Activated naive CD8-positive, alpha-beta T cell treated with anti-CD3 and anti-CD28 coated beads, Interleukin-2, amount 10 ng/mL, durations not matched to agents 7 days and 5 days (primary cell): ENCODE measurements at regions not wholly inside any gene's neighbourhood (a gene's known extent, or its start where the extent isn't known, plus 50 kb on each side); places are given as distances from the start of the nearest gene placed in this dataset.

Experiments
- ATAC-seq: fragments of 150-1000 bp; cut with Tn5 transposase; one replicate; pipeline ENCODE4 v1.10.0; 2021; ENCODE audit warnings: low read depth, moderate library complexity
- POLR2A ChIA-PET: fragments of 350-600 bp; sonication (Branson Sonifier 250); formaldehyde crosslinking; loops from one replicate; lab custom pipeline; 2021; ENCODE audit warnings: antibody characterized with exemption; lab: Charles Lee
- DNase-seq: peaks from one replicate; pipeline ENCODE4 v3.0.0; 2021
- H3K27ac Mint-ChIP-seq: one replicate; pipeline ENCODE4 v1.8.0; 2022; ENCODE audit warnings: mild to moderate bottlenecking, mixed read lengths
- H3K27me3 Mint-ChIP-seq: one replicate; pipeline ENCODE4 v1.8.0; 2022; ENCODE audit warnings: mild to moderate bottlenecking, moderate library complexity, mixed read lengths
- H3K36me3 Mint-ChIP-seq: one replicate; pipeline ENCODE4 v1.8.0; 2021; ENCODE audit warnings: mild to moderate bottlenecking, mixed read lengths
- H3K4me1 Mint-ChIP-seq: one replicate; pipeline ENCODE4 v1.8.0; 2021; ENCODE audit warnings: mixed read lengths
- H3K4me3 Mint-ChIP-seq: one replicate; pipeline ENCODE4 v1.8.0; 2022; ENCODE audit warnings: mild to moderate bottlenecking, moderate library complexity, mixed read lengths
- H3K9me3 Mint-ChIP-seq: one replicate; pipeline ENCODE4 v1.8.0; 2021; ENCODE audit warnings: mixed read lengths

GRCh38 chr9:89998633-89999032 is 393.8 kb downstream of the GADD45G start:
- DNase-seq (no peak), ATAC-seq (no peak)
- Mint-ChIP-seq H3K36me3 (no peaks in the 10 kb centered on the region), H3K4me1 (peaks cover 40% of the 10 kb centered on the region), H3K9me3 (no peaks in the 10 kb centered on the region), H3K27me3 (no peaks in the 10 kb centered on the region), H3K27ac (peak overlapping the region; percentile 95), H3K4me3 (peak overlapping the region; percentile 49)
- POLR2A ChIA-PET, result interaction anchor here (1.5 to 1.8 kb wide), 2 partner anchors 37 to 342 kb away, joined by 5 to 8 read pairs; no protein-coding TSS in a partner anchor

GRCh38 chr9:89999176-89999533 is 394.3 kb downstream of the GADD45G start:
- ATAC-seq (no peak), DNase-seq (no peak)
- no peaks in the 10 kb centered on the region for H3K27me3 Mint-ChIP-seq
- no peaks in the 10 kb centered on the region for H3K9me3 Mint-ChIP-seq
- POLR2A ChIA-PET, result interaction anchor here (0.7 to 1.8 kb wide), 9 partner anchors 15 to 462 kb away, joined by 3 to 8 read pairs (median 4); no protein-coding TSS in a partner anchor
- peaks cover 40% of the 10 kb centered on the region for H3K4me1 Mint-ChIP-seq
- peak overlapping the region; percentile 80 for H3K4me3 Mint-ChIP-seq
- H3K36me3 Mint-ChIP-seq, result no peaks in the 10 kb centered on the region
- H3K27ac Mint-ChIP-seq, result peak overlapping the region; percentile 95

GRCh38 chr9:89999534-90000370 is 394.9 kb downstream of the GADD45G start:
- no peaks in the 10 kb centered on the region for H3K9me3 Mint-ChIP-seq
- POLR2A ChIA-PET, result interaction anchor here (0.7 to 1.8 kb wide), 12 partner anchors 16 to 1037 kb away, joined by 3 to 8 read pairs (median 3); no protein-coding TSS in a partner anchor
- H3K27ac Mint-ChIP-seq, result peak overlapping the region; percentile 95
- peak overlapping the region; percentile 80 for H3K4me3 Mint-ChIP-seq
- ATAC-seq (peak; percentile 97), DNase-seq (peak; percentile 74)
- peaks cover under 1% of the 10 kb centered on the region for H3K36me3 Mint-ChIP-seq
- H3K4me1 Mint-ChIP-seq, result peaks cover 40% of the 10 kb centered on the region
- H3K27me3 Mint-ChIP-seq, result peaks cover 3% of the 10 kb centered on the region

GRCh38 chr9:90000925-90001324 is 396.1 kb downstream of the GADD45G start:
- ATAC-seq (no peak), DNase-seq (no peak)
- H3K27me3 Mint-ChIP-seq, result peaks cover 3% of the 10 kb centered on the region
- POLR2A ChIA-PET, result interaction anchor here (0.7 to 1.2 kb wide), 3 partner anchors 77 to 1036 kb away, joined by 3 read pairs; no protein-coding TSS in a partner anchor
- H3K4me1 Mint-ChIP-seq, result peaks cover 35% of the 10 kb centered on the region
- H3K9me3 Mint-ChIP-seq, result peaks cover 3% of the 10 kb centered on the region
- H3K4me3 Mint-ChIP-seq, result peak overlapping the region; percentile 80
- peak overlapping the region; percentile 50 for H3K27ac Mint-ChIP-seq
- H3K36me3 Mint-ChIP-seq, result peaks cover 2% of the 10 kb centered on the region

GRCh38 chr9:90001747-90002146 is 396.9 kb downstream of the GADD45G start:
- H3K27me3 Mint-ChIP-seq, result peaks cover 3% of the 10 kb centered on the region
- ATAC-seq (no peak), DNase-seq (no peak)
- peaks cover 35% of the 10 kb centered on the region for H3K4me1 Mint-ChIP-seq
- peaks cover 3% of the 10 kb centered on the region for H3K9me3 Mint-ChIP-seq
- peaks cover 2% of the 10 kb centered on the region for H3K36me3 Mint-ChIP-seq
- peak overlapping the region; percentile 9 for H3K4me3 Mint-ChIP-seq
- no peak overlapping the region for H3K27ac Mint-ChIP-seq
- POLR2A ChIA-PET, result no interaction called here

GRCh38 chr9:90002397-90003271 is 397.8 kb downstream of the GADD45G start:
- peaks cover 3% of the 10 kb centered on the region for H3K27me3 Mint-ChIP-seq
- ATAC-seq (no peak), DNase-seq (no peak)
- H3K4me1 Mint-ChIP-seq, result peaks cover 37% of the 10 kb centered on the region
- H3K9me3 Mint-ChIP-seq, result peaks cover 3% of the 10 kb centered on the region
- POLR2A ChIA-PET, result interaction anchor here (1.5 kb wide), 1 partner anchor 10 kb away, joined by 7 read pairs; no protein-coding TSS in a partner anchor
- peaks cover 2% of the 10 kb centered on the region for H3K36me3 Mint-ChIP-seq
- no peak overlapping the region for H3K27ac Mint-ChIP-seq
- H3K4me3 Mint-ChIP-seq, result no peak overlapping the region

- Mint-ChIP-seq H3K27me3 (peaks cover 10% of the 10 kb centered on the region), H3K36me3 (peaks cover 2% of the 10 kb centered on the region), H3K4me3 (no peak overlapping the region), H3K9me3 (peaks cover 3% of the 10 kb centered on the region), H3K27ac (no peak overlapping the region), H3K4me1 (peaks cover 19% of the 10 kb centered on the region)
- DNase-seq (no peak), ATAC-seq (no peak)
- POLR2A ChIA-PET, result no interaction called here
Observed at GRCh38 chr9:90005388-90005787, 400.6 kb downstream of the GADD45G start.

GRCh38 chr9:90007516-90008440 is 403.0 kb downstream of the GADD45G start:
- peaks cover 5% of the 10 kb centered on the region for H3K4me1 Mint-ChIP-seq
- POLR2A ChIA-PET, result no interaction called here
- ATAC-seq, result no peak

GRCh38 chr9:90009447-90009846 is 404.6 kb downstream of the GADD45G start:
- peaks cover 2% of the 10 kb centered on the region for H3K36me3 Mint-ChIP-seq
- H3K9me3 Mint-ChIP-seq, result peaks cover 3% of the 10 kb centered on the region
- POLR2A ChIA-PET, result no interaction called here
- peaks cover 5% of the 10 kb centered on the region for H3K4me1 Mint-ChIP-seq
- no peak for ATAC-seq
- peaks cover 8% of the 10 kb centered on the region for H3K27me3 Mint-ChIP-seq
- H3K27ac Mint-ChIP-seq, result no peak overlapping the region
- DNase-seq, result no peak
- no peak overlapping the region for H3K4me3 Mint-ChIP-seq

More at GRCh38 chr9:90007516-90008440, 403.0 kb downstream of the GADD45G start:
- Mint-ChIP-seq H3K27ac (no peak overlapping the region), H3K36me3 (peaks cover 2% of the 10 kb centered on the region), H3K9me3 (peaks cover 3% of the 10 kb centered on the region), H3K27me3 (peaks cover 10% of the 10 kb centered on the region), H3K4me3 (no peak overlapping the region)
- no peak for DNase-seq

GRCh38 chr9:90010793-90011192 is 406.0 kb downstream of the GADD45G start:
- POLR2A ChIA-PET, result no interaction called here
- Mint-ChIP-seq H3K27me3 (peaks cover 11% of the 10 kb centered on the region), H3K4me1 (peaks cover 5% of the 10 kb centered on the region), H3K9me3 (no peaks in the 10 kb centered on the region), H3K4me3 (no peak overlapping the region), H3K36me3 (no peaks in the 10 kb centered on the region), H3K27ac (no peak overlapping the region)
- DNase-seq, result no peak
- ATAC-seq, result no peak

- H3K27me3 Mint-ChIP-seq, result peaks cover 24% of the 10 kb centered on the region
- DNase-seq (no peak), ATAC-seq (no peak)
- no peaks in the 10 kb centered on the region for H3K36me3 Mint-ChIP-seq
- no peak overlapping the region for H3K27ac Mint-ChIP-seq
- POLR2A ChIA-PET, result interaction anchor here (2.0 kb wide), 1 partner anchor 9 kb away, joined by 7 read pairs; no protein-coding TSS in a partner anchor
- H3K4me1 Mint-ChIP-seq, result peaks cover under 1% of the 10 kb centered on the region
- no peak overlapping the region for H3K4me3 Mint-ChIP-seq
- H3K9me3 Mint-ChIP-seq, result no peaks in the 10 kb centered on the region
Observed at GRCh38 chr9:90012949-90013348, 408.1 kb downstream of the GADD45G start.

- DNase-seq, result no peak
- POLR2A ChIA-PET, result no interaction called here
- no peak for ATAC-seq
- H3K4me3 Mint-ChIP-seq, result no peak overlapping the region
- H3K9me3 Mint-ChIP-seq, result no peaks in the 10 kb centered on the region
- no peak overlapping the region for H3K27ac Mint-ChIP-seq
- no peaks in the 10 kb centered on the region for H3K36me3 Mint-ChIP-seq
- H3K4me1 Mint-ChIP-seq, result peaks cover 4% of the 10 kb centered on the region
- peaks cover 26% of the 10 kb centered on the region for H3K27me3 Mint-ChIP-seq
Observed at GRCh38 chr9:90013778-90014177, 409.0 kb downstream of the GADD45G start.
